H7 (cell line): ENCODE measurements at regions not wholly inside any gene's neighbourhood (a gene's known extent, or its start where the extent isn't known, plus 50 kb on each side); places are given as distances from the start of the nearest gene placed in this dataset.
A peak's percentile ranks its signal among the peaks of the same experiment; 100 is the strongest.

Experiments
- DNase-seq: peaks from one replicate; pipeline ENCODE4 v3.0.0; 2012
- H3K27me3 ChIP-seq: 2 replicates; pipeline ENCODE4 v1.6.0; 2011; ENCODE audit warnings: mild to moderate bottlenecking, low read length; ENCODE audit not compliant: control insufficient read depth, insufficient read depth
- H3K36me3 ChIP-seq: replicated peaks from 2 replicates; pipeline ENCODE4 v1.5.1; 2011; ENCODE audit warnings: low read length; ENCODE audit not compliant: control insufficient read depth, insufficient read depth
- H3K4me3 ChIP-seq: 2 replicates; pipeline ENCODE4 v1.5.1; 2011; ENCODE audit warnings: low read depth, mild to moderate bottlenecking, control low read depth, low read length, moderate library complexity; ENCODE audit not compliant: insufficient read depth

DNA sequence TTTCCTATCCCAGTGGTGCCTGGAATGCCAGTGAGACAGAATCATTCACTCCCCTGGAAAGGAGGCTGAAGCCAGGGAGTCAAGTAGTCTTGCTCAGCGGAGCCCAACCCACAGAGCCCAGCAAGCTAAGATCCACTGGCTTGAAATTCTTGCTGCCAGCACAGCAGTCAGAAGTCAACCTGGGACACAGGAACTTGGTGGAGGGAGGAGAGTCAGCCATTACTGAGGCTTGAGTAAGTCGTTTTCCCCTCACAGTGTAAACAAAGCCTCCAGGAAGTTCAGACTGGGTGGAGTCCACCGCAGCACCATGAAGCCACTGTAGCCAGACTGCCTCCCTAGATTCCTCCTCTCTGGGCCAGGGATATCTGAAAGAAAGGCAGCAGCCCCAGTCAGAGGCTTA, 283.2 kb upstream of the CPEB2 start:
- no peak for DNase-seq
- Histone ChIP-seq H3K27me3 (no peaks in the 10 kb centered on the region), H3K36me3 (no peaks in the 10 kb centered on the region), H3K4me3 (no peak overlapping the region)

DNA sequence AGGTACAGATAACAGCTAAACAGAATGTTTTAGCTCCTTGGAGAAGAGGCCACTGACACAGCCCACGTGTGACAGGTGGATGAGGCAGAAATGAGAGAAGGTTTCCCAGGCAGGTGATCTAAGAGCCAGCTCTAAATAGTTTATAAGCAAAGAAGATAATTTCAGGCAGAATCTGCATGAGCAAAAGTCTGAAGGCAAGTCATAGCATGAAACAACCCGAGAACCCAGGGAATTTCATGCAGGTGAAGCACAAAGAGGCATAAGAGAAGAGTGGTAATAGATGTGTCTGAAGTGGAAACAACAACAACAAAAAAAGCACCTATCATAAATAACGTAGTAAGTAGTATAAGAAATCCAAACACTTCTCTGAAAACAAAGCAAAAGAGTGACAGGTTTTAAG, 275.8 kb upstream of the CPEB2 start:
- H3K36me3 ChIP-seq, result no peaks in the 10 kb centered on the region
- H3K4me3 ChIP-seq, result no peak overlapping the region
- no peaks in the 10 kb centered on the region for H3K27me3 ChIP-seq
- DNase-seq, result no peak

DNA sequence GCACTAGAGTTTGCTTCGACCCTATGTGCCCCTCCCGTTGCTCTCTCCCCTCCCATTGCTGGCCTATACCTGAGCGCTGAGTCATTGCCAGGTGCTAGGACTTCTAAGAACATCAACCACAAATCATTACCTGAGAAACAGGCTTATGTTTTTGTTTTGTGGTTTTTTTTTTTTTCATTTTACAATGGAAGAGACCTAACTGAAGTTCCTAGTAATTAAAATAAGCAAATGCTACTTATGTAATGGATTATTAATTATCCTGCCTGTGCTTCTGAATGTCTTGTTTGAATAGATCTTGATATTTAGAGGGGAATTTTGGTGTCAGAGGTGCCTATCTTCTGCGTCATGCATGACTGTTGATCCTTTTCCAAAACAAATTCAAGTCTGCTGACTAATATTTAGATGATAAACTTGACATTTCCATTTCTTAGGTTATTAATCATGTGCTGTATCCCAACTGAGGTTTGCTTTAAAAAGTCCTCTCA, 275.4 kb upstream of the CPEB2 start:
- H3K4me3 ChIP-seq, result no peak overlapping the region
- DNase-seq, result no peak

DNA sequence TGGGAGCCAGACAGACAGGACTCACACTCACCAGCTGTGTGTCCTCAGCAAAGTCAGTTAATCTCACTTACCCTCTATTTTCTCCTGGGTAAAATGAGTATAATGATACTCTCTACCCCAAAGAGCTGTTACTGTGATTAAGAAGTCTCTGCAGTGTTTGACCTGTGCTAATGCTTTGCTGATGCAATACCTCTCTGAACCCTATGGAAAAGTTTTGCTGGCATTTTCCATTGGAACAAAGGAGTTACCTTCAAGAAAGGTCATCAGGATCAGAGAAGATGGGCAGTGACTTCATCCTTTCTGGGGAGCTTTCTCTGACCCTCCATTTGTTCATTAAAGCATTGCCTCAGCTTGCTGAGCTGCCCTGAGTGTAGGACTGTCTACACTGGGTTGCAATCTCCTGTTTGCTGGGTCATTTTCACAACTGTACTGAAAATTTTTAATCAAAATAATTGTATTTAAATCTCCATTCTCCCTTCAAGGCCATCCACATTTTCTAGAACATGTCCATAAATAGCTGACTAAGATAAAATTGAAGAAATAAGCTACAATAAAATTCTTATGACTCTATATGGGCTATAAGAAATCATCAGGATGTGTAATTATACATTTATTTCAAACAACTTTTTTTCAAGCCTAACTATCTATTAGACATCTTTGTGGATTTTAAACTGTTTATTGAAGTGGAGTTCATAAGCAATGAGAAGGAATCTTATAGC, 272.8 kb upstream of the CPEB2 start:
- DNase-seq, result no peak
- Histone ChIP-seq H3K4me3 (no peak overlapping the region), H3K27me3 (no peaks in the 10 kb centered on the region), H3K36me3 (no peaks in the 10 kb centered on the region)

More for the DNA sequence above, 275.4 kb upstream of the CPEB2 start:
- H3K27me3 ChIP-seq, result no peaks in the 10 kb centered on the region
- no peaks in the 10 kb centered on the region for H3K36me3 ChIP-seq

DNA sequence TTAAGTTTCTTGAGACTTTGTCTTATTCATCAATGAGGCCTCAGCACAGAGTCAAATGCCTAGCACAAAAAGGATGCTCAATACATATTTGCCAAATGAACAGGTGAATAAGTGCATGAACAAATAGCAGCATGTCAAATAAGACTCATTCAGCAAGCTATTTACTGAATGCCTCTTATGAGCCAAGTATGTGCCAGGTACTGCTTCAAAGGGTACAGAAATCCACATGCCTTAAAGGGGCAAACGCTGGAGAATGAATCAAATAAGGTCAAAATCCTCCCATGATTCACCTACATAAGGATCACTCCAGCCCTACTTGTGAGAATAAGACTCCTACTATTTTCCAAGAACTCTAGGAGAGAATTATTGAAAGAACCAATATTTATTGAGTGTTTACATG, 260.2 kb upstream of the CPEB2 start:
- Histone ChIP-seq H3K4me3 (no peak overlapping the region), H3K36me3 (no peaks in the 10 kb centered on the region), H3K27me3 (no peaks in the 10 kb centered on the region)
- DNase-seq, result no peak

DNA sequence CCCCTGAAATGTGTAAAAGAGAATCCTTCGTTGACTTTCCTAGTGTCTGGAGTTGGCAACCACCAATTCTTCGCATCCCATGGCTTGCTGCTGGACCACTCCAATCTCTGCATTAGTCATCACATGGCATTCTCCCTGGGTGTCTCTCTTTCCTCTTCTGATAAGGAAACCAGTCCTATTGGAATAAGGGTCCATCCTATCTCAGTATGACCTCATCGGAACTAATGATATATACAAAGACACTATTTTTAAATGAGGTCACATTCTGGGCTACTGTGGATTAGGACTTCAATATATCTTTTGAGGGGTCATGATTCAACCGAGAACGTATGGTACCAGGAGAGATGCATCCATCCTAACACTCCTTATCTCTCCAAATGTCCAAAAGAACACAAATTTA, 259.1 kb upstream of the CPEB2 start:
- Histone ChIP-seq H3K4me3 (no peak overlapping the region), H3K27me3 (no peaks in the 10 kb centered on the region), H3K36me3 (no peaks in the 10 kb centered on the region)
- no peak for DNase-seq

DNA sequence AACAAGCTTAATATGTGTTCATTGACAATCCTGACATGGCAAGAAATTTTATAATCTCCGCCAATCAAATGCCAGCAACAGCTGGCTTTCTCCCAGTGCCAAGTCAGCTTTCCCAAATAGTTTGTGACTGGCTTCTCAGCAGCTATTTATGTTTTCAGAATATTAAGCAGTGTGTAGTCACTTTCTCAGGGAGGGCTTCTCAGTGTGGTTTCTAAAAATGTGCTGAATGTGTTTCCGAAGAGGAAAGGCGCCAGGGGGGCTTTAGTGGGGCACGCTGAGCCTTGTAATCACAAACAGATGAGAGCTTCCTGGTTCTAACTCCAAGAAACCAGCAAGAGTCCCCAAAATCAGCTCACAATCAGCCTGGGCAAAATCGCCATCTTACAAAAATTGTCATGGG, 258.7 kb upstream of the CPEB2 start:
- Histone ChIP-seq H3K27me3 (no peaks in the 10 kb centered on the region), H3K36me3 (no peaks in the 10 kb centered on the region), H3K4me3 (no peak overlapping the region)

DNA sequence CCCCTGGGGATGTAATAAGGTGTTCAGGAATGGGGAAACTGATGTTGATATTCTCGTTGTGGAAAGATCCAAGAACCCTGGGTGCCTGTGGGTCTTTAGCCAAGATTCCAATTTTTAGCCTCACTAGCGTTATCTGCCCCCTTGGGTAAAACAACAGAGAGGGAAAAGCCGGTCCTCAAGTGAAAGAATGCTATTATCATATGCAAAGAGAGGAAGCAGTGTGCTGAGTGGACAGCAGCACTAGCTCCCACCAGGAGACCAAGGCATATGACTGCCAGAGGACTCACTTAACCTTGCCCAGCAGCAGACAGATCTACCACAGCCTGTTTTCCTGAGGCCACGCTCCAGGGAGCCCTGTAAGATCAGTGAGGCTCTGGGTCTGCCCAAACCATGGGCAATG, 257.9 kb upstream of the CPEB2 start:
- no peak overlapping the region for H3K4me3 ChIP-seq
- H3K27me3 ChIP-seq, result no peaks in the 10 kb centered on the region
- no peaks in the 10 kb centered on the region for H3K36me3 ChIP-seq
- no peak for DNase-seq

More for the DNA sequence above, 258.7 kb upstream of the CPEB2 start:
- DNase-seq, result no peak

DNA sequence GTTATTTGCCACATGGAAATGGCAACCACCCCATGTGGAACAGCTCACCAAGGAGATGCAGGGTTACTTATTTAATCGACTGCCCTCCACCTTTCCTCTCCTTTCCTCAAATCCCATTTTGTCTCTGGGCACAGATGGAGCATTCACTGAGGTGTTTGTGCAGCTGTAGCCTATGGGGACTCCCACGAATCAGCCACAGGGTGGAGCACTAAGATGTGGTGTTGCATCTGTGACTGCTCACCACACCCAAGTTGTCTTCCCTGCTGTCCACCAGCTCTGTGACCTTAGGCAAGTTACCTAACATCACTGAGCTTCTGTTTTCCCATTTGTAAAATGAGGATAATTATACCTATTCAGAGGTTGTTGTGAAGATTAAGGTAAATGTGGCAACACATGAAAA, 252.4 kb upstream of the CPEB2 start:
- Histone ChIP-seq H3K36me3 (no peaks in the 10 kb centered on the region), H3K27me3 (no peaks in the 10 kb centered on the region), H3K4me3 (no peak overlapping the region)
- DNase-seq, result peak; percentile 11

DNA sequence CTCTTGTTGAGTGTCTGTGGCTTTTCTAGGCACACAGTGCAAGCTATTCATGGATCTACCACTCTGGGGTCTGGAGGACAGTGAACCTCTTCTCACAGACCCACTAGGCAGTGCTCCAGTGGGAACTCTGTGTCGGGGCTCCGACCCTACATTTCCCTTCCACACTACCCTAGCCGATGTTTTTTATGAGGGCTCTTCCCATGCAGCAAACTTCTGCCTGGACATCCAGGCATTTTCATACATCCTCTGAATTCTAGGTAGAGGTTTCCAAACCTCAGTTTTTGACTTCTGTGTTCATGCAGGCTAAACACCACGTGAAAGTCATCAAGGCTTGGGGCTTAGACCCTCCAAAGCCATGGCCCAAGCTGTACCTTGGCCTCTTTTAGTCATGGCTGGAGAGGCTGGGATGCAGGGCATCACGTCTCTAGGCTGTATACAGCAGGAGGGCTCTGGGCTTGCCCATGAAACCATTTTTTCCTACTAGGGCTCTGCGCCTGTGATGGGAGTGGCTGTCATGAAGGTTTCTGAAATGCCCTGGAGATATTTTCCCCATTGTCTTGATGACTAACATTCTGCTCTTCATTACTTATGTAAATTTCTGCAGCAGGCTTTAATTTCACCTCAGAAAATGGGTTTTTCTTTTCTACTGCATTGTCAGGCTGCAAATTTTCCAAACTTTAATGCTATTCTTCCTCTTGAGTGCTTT, 249.8 kb upstream of the CPEB2 start:
- no peak for DNase-seq
- Histone ChIP-seq H3K4me3 (no peak overlapping the region), H3K36me3 (no peaks in the 10 kb centered on the region), H3K27me3 (no peaks in the 10 kb centered on the region)

DNA sequence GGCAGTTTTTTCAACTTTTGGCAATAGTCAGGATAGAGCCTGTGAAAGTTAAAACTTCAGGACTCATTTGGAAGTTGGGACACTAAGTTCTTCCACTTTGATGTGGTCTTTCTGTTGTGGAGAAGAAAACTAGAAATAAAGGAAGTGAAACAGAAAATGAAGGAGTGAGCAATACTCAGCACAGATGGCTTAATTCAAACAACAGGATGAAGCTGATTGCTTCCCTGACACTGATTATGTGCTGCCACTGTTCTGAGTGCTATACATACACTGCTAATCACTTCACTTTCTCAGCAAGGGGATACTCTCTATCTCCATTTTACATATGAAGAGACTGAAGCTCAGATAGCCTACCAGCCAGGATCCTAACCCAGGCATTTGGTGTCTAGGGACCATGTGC, 235.1 kb upstream of the CPEB2 start:
- H3K4me3 ChIP-seq, result no peak overlapping the region
- H3K27me3 ChIP-seq, result peaks cover 5% of the 10 kb centered on the region
- H3K36me3 ChIP-seq, result no peaks in the 10 kb centered on the region
- DNase-seq, result no peak

DNA sequence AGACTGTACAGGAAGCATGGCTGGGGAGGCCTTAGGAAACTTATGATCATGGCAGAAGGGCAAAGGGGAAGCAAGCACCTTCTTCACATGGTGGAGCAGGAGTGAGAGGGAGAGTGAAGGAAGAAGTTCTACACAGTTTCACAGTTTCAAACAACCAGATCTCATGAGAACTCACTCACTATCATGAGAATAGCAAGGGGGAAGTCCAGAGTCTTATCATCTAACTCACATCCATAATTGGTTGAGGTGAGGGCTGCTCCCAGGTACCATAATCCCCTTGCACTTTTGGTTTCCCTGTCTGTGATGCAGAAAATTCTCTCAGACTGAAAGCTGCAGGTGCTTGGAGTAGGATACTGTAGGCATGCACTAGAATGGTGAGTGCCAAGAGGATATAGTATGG, 233.8 kb upstream of the CPEB2 start:
- Histone ChIP-seq H3K36me3 (no peaks in the 10 kb centered on the region), H3K27me3 (peaks cover 5% of the 10 kb centered on the region), H3K4me3 (no peak overlapping the region)
- no peak for DNase-seq

DNA sequence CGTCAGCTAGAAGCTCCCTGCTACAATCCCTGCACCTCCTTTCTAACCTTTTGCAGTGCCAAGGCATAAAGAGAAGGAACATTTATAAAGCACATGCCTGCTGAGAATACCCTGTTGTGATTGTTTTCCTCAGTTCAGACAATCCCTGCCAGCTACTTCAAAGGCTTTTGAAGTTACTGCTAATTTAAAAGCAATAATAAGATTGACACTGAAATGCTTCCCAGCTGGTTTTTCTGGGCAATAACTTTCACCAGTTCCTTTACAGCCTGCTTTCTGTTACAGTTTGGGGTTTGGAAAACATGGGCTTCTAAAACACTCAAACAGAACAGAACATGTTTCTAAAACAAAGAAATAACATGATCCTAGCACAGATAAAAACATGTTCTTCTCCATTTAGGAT, 232.3 kb upstream of the CPEB2 start:
- H3K27me3 ChIP-seq, result peaks cover 5% of the 10 kb centered on the region
- H3K36me3 ChIP-seq, result no peaks in the 10 kb centered on the region
- DNase-seq, result no peak
- no peak overlapping the region for H3K4me3 ChIP-seq

DNA sequence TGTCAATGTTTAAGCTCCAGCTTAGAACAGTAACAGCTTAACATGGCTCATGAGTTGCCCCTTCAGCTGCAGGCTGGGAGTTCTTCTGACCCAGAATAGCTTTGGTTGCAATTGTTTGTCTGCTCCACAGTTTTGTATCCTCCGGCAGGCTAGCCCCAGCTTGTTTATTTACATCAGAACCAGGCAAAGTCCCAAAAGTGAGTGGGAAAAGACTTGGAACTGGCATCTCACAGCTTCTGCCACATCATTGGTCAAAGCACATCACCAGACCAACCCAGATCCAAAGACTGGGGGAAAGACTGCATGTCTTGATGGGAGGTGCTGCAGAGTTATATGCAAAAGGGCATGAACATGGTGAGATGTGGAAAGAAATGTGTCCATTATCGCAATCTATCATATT, 231.2 kb upstream of the CPEB2 start:
- peaks cover 5% of the 10 kb centered on the region for H3K27me3 ChIP-seq

DNA sequence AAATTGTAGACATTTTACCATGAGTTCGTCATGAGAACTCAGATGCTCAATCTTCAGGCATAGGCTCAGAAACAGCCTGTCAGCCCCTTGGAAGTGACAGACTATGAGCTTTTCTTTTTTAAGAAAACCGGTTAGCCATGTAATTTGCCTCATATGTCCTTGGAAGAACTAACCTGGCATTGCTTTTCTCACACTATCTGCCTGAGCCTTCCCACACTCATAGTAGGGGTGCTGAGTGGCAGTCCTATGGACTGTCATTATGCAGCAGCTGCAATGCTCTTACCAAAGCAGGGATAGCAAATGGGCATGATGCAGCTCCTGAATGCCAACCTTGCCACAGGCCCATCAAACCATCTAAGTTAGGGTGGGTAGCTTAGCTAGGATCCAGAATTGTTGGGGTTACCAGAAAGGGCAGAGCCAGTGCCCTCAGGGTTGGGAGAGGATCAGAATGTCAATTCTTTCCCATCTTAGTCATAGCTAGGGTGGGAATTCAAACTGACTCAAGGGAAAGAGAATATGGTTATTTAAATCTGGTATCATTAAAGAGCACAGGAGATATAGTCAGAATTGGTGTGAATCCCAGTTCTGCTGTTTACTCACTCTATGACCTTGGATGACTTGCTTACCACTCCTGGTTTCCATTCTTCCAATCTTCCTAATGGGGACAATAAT, 230.6 kb upstream of the CPEB2 start:
- Histone ChIP-seq H3K4me3 (no peak overlapping the region), H3K36me3 (no peaks in the 10 kb centered on the region), H3K27me3 (peaks cover 5% of the 10 kb centered on the region)
- DNase-seq, result no peak

More for the DNA sequence above, 231.2 kb upstream of the CPEB2 start:
- Histone ChIP-seq H3K36me3 (no peaks in the 10 kb centered on the region), H3K4me3 (no peak overlapping the region)
- no peak for DNase-seq
